ENCODE measurements at regions not wholly inside any gene's neighbourhood (a gene's known extent, or its start where the extent isn't known, plus 50 kb on each side); places are given as distances from the start of the nearest gene placed in this dataset.

GRCh38 chr10:127812041-127812440 is 75.1 kb downstream of the FOXI2 start:
- Histone ChIP-seq H3K27ac (no peak overlapping the region), H3K4me3 (no peak overlapping the region), H3K36me3 (no peaks in the 10 kb centered on the region), H3K9me3 (no peaks in the 10 kb centered on the region), H3K4me1 (no peaks in the 10 kb centered on the region), H3K27me3 (ENCODE audit: low read depth) (no peaks in the 10 kb centered on the region)
- ATAC-seq (no peak), DNase-seq (no peak)
- intact Hi-C loops (cut with DNase I), result no loop called here
- no peak for TF ChIP-seq CTCF (IDR thresholded peaks at IDR 0.05)

- no peak overlapping the region for H3K27ac ChIP-seq
- ATAC-seq, result no peak
- H3K36me3 ChIP-seq, result no peaks in the 10 kb centered on the region
- peak; percentile 23 for TF ChIP-seq CTCF (IDR thresholded peaks at IDR 0.05)
- no peaks in the 10 kb centered on the region for H3K9me3 ChIP-seq
- H3K4me3 ChIP-seq, result no peak overlapping the region
- no peak for DNase-seq
- H3K4me1 ChIP-seq, result no peaks in the 10 kb centered on the region
- H3K27me3 ChIP-seq (ENCODE audit: low read depth), result no peaks in the 10 kb centered on the region
- intact Hi-C loops (cut with DNase I), result no loop called here
Observed at GRCh38 chr10:127813290-127813689, 76.3 kb downstream of the FOXI2 start.

GRCh38 chr10:127815147-127815546 is 77.6 kb downstream of the CLRN3 start:
- no peaks in the 10 kb centered on the region for H3K4me1 ChIP-seq
- TF ChIP-seq CTCF (IDR thresholded peaks at IDR 0.05), result no peak
- no peak for ATAC-seq
- DNase-seq, result no peak
- H3K36me3 ChIP-seq, result no peaks in the 10 kb centered on the region
- H3K27ac ChIP-seq, result no peak overlapping the region
- intact Hi-C loops (cut with DNase I), result no loop called here
- H3K4me3 ChIP-seq, result no peak overlapping the region
- no peaks in the 10 kb centered on the region for H3K27me3 ChIP-seq (ENCODE audit: low read depth)
- H3K9me3 ChIP-seq, result no peaks in the 10 kb centered on the region

GRCh38 chr10:127824826-127825225 is 67.9 kb downstream of the CLRN3 start:
- H3K27ac ChIP-seq, result no peak overlapping the region
- intact Hi-C loops (cut with DNase I), result no loop called here
- no peak for ATAC-seq
- H3K9me3 ChIP-seq, result no peaks in the 10 kb centered on the region
- no peak overlapping the region for H3K4me3 ChIP-seq
- no peaks in the 10 kb centered on the region for H3K36me3 ChIP-seq
- H3K4me1 ChIP-seq, result no peaks in the 10 kb centered on the region
- H3K27me3 ChIP-seq (ENCODE audit: low read depth), result no peaks in the 10 kb centered on the region
- no peak for TF ChIP-seq CTCF (IDR thresholded peaks at IDR 0.05)
- DNase-seq, result no peak

- no peak for DNase-seq
- Histone ChIP-seq H3K4me1 (no peaks in the 10 kb centered on the region), H3K4me3 (no peak overlapping the region), H3K27ac (no peak overlapping the region), H3K9me3 (no peaks in the 10 kb centered on the region), H3K36me3 (no peaks in the 10 kb centered on the region), H3K27me3 (ENCODE audit: low read depth) (no peaks in the 10 kb centered on the region)
- ATAC-seq, result no peak
- intact Hi-C loops (cut with DNase I), result no loop called here
- TF ChIP-seq CTCF (IDR thresholded peaks at IDR 0.05), result no peak
Observed at GRCh38 chr10:127826154-127826725, 66.5 kb downstream of the CLRN3 start.
